Ishikawa (cell line): ENCODE measurements at regions not wholly inside any gene's neighbourhood (a gene's known extent, or its start where the extent isn't known, plus 50 kb on each side); places are given as distances from the start of the nearest gene placed in this dataset.

ENCODE experiments used
- CEBPB ChIP-seq: IDR thresholded peaks from 2 replicates; pipeline ENCODE4 v1.6.1; 2012
- CREB1 ChIP-seq: IDR thresholded peaks from 2 replicates; pipeline ENCODE4 v1.6.1; 2012; ENCODE audit warnings: low read depth
- EGR1 ChIP-seq: IDR thresholded peaks from 2 replicates; pipeline ENCODE4 v1.6.1; 2012
- EP300 ChIP-seq: IDR thresholded peaks from 2 replicates; pipeline ENCODE4 v1.6.1; 2012; ENCODE audit warnings: borderline replicate concordance
- FOXM1 ChIP-seq: IDR thresholded peaks from 2 replicates; pipeline ENCODE4 v1.6.1; 2012; ENCODE audit warnings: low read depth, borderline replicate concordance
- NFIC ChIP-seq: IDR thresholded peaks from 2 replicates; pipeline ENCODE4 v1.6.1; 2012
- RAD21 ChIP-seq: IDR thresholded peaks from 2 replicates; pipeline ENCODE4 v1.6.1; 2012; ENCODE audit warnings: low read depth
- TAF1 ChIP-seq: IDR thresholded peaks from 2 replicates; pipeline ENCODE4 v1.6.1; 2012; ENCODE audit warnings: low read depth, mild to moderate bottlenecking
- TEAD4 ChIP-seq: IDR thresholded peaks from 2 replicates; pipeline ENCODE4 v1.6.1; 2012
- ZBTB7A ChIP-seq: IDR thresholded peaks from 2 replicates; pipeline ENCODE4 v1.6.1; 2012; ENCODE audit warnings: low read depth
- TF ChIP-seq, protein P1 (sequence below): IDR thresholded peaks from 2 replicates; pipeline ENCODE4 v1.6.1; 2012; ENCODE audit warnings: low read depth, mild to moderate bottlenecking
- TF ChIP-seq, protein P2 (sequence below): IDR thresholded peaks from 2 replicates; pipeline ENCODE4 v1.6.1; 2012

DNA sequence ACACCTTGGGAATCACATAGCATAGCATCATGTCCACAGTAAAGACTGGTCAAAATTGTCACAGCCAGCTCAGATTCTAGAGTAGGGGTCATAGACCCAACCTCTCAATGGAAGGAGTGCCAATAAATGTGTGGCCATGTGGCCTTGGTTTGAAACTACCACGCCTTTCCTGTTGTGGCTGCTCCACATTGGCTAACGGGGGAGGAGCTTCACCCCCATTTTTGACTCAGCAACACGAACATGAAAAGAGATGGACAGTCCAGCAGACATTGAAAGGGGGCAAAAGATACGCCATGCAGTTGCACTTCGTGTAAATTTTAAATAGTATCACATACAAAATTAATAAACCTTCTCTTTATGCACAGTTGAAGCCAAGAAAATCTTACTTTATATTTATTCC, 78.4 kb upstream of the HIVEP3 start:
- TF ChIP-seq, protein P1, sequence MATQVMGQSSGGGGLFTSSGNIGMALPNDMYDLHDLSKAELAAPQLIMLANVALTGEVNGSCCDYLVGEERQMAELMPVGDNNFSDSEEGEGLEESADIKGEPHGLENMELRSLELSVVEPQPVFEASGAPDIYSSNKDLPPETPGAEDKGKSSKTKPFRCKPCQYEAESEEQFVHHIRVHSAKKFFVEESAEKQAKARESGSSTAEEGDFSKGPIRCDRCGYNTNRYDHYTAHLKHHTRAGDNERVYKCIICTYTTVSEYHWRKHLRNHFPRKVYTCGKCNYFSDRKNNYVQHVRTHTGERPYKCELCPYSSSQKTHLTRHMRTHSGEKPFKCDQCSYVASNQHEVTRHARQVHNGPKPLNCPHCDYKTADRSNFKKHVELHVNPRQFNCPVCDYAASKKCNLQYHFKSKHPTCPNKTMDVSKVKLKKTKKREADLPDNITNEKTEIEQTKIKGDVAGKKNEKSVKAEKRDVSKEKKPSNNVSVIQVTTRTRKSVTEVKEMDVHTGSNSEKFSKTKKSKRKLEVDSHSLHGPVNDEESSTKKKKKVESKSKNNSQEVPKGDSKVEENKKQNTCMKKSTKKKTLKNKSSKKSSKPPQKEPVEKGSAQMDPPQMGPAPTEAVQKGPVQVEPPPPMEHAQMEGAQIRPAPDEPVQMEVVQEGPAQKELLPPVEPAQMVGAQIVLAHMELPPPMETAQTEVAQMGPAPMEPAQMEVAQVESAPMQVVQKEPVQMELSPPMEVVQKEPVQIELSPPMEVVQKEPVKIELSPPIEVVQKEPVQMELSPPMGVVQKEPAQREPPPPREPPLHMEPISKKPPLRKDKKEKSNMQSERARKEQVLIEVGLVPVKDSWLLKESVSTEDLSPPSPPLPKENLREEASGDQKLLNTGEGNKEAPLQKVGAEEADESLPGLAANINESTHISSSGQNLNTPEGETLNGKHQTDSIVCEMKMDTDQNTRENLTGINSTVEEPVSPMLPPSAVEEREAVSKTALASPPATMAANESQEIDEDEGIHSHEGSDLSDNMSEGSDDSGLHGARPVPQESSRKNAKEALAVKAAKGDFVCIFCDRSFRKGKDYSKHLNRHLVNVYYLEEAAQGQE: no peak
- TF ChIP-seq FOXM1 (no peak), RAD21 (no peak), TEAD4 (no peak), EGR1 (no peak), CEBPB (no peak), CREB1 (no peak), NFIC (no peak), TAF1 (no peak), EP300 (no peak), ZBTB7A (no peak)
- TF ChIP-seq, protein P2, sequence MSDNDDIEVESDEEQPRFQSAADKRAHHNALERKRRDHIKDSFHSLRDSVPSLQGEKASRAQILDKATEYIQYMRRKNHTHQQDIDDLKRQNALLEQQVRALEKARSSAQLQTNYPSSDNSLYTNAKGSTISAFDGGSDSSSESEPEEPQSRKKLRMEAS: no peak
